GM23248 (cell line): ENCODE measurements at regions not wholly inside any gene's neighbourhood (a gene's known extent, or its start where the extent isn't known, plus 50 kb on each side); places are given as distances from the start of the nearest gene placed in this dataset.

ENCODE experiments used
- EZH2 ChIP-seq: fragments of 200-600 bp; sonication (generic); IDR thresholded peaks from 2 replicates; pipeline ENCODE4 v1.6.1; 2018; ENCODE audit warnings: antibody characterized with exemption, mild to moderate bottlenecking; ENCODE audit not compliant: insufficient read depth, poor library complexity, severe bottlenecking
- EZH2phosphoT487 ChIP-seq: fragments of 200-600 bp; sonication (generic); IDR thresholded peaks from 2 replicates; pipeline ENCODE4 v1.6.1; 2018; ENCODE audit warnings: antibody characterized with exemption, moderate library complexity, mild to moderate bottlenecking, low read depth; ENCODE audit not compliant: insufficient read depth

DNA sequence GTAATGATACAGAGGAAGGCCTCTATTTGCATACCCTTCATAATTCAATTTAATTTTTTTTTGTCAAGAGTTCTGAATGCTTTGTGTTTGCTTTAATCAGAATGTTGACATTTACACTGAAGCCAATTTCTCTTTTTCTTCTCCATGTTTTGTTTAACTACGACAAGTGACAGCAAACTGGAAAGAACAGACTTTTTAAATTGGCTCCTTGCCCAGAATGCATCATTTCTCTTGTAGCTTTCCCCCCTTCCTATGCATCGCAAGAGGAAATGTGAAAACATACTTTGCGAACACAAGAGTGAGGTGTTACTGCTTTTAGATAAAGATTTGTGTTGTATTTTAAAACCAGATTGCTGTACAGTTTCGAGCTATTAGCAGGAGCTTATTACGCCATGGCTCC lies 955.2 kb upstream of the CELF4 start:
- no peak for TF ChIP-seq EZH2phosphoT487
- TF ChIP-seq EZH2, result no peak
